GM12892 (cell line): ENCODE measurements at regions not wholly inside any gene's neighbourhood (a gene's known extent, or its start where the extent isn't known, plus 50 kb on each side); places are given as distances from the start of the nearest gene placed in this dataset.

ENCODE experiments used
- DNase-seq: peaks from one replicate; pipeline ENCODE4 v3.0.0; 2011; ENCODE audit not compliant: insufficient read length
- FAIRE-seq: peaks from 2 replicates; lab custom pipeline; 2011; peaks lifted over from hg19 to GRCh38; lab: Jason Lieb, UNC
- POLR2A ChIP-seq: IDR thresholded peaks from 2 replicates; pipeline ENCODE4 v1.6.1; 2011; ENCODE audit warnings: low read depth, low read length, control low read depth
- POLR2AphosphoS5 ChIP-seq: IDR thresholded peaks from 2 replicates; pipeline ENCODE4 v1.6.1; 2011; ENCODE audit warnings: low read depth, low read length, control low read depth
- TAF1 ChIP-seq: IDR thresholded peaks from 2 replicates; pipeline ENCODE4 v1.6.1; 2011; ENCODE audit warnings: low read depth, mild to moderate bottlenecking, control low read depth, low read length, borderline replicate concordance

GRCh38 chr15:95328559-95328958, 1001.9 kb upstream of the NR2F2 start:
- no peak for FAIRE-seq
- TF ChIP-seq POLR2AphosphoS5 (no peak), TAF1 (no peak), POLR2A (no peak)

GRCh38 chr15:95329362-95329761, 1001.1 kb upstream of the NR2F2 start:
- FAIRE-seq: no peak
- DNase-seq: no peak
- TF ChIP-seq POLR2A (no peak), POLR2AphosphoS5 (no peak), TAF1 (no peak)

More at GRCh38 chr15:95328559-95328958, 1001.9 kb upstream of the NR2F2 start:
- no peak for DNase-seq

- no peak for FAIRE-seq
- no peak for DNase-seq
- TF ChIP-seq POLR2AphosphoS5 (no peak), TAF1 (no peak), POLR2A (no peak)
Observed at GRCh38 chr15:95341686-95342085, 988.8 kb upstream of the NR2F2 start.

- no peak for DNase-seq
- no peak for FAIRE-seq
- TF ChIP-seq POLR2AphosphoS5 (no peak), POLR2A (no peak), TAF1 (no peak)
Observed at GRCh38 chr15:95345867-95346266, 984.6 kb upstream of the NR2F2 start.

GRCh38 chr15:95346721-95347475, 983.6 kb upstream of the NR2F2 start:
- DNase-seq: no peak
- FAIRE-seq: no peak
- TF ChIP-seq POLR2A (no peak), POLR2AphosphoS5 (no peak), TAF1 (no peak)

GRCh38 chr15:95347837-95348236, 982.7 kb upstream of the NR2F2 start:
- TF ChIP-seq POLR2AphosphoS5 (no peak), POLR2A (no peak), TAF1 (no peak)
- no peak for FAIRE-seq
- DNase-seq: no peak

- TF ChIP-seq POLR2A (no peak), TAF1 (no peak), POLR2AphosphoS5 (no peak)
- FAIRE-seq (no peak), DNase-seq (no peak)
Observed at GRCh38 chr15:95350908-95351307, 979.6 kb upstream of the NR2F2 start.

- FAIRE-seq (no peak), DNase-seq (no peak)
- no peak for TF ChIP-seq TAF1
- no peak for TF ChIP-seq POLR2AphosphoS5
- TF ChIP-seq POLR2A: no peak
Observed at GRCh38 chr15:95352631-95353187, 977.8 kb upstream of the NR2F2 start.

- TF ChIP-seq TAF1 (no peak), POLR2A (no peak), POLR2AphosphoS5 (no peak)
- DNase-seq (no peak), FAIRE-seq (no peak)
Observed at GRCh38 chr15:95353512-95353911, 977.0 kb upstream of the NR2F2 start.

GRCh38 chr15:95359966-95360365, 970.5 kb upstream of the NR2F2 start:
- DNase-seq (no peak), FAIRE-seq (no peak)
- no peak for TF ChIP-seq TAF1

- FAIRE-seq (no peak), DNase-seq (no peak)
- no peak for TF ChIP-seq TAF1
- no peak for TF ChIP-seq POLR2A
- no peak for TF ChIP-seq POLR2AphosphoS5
Observed at GRCh38 chr15:95362306-95362705, 968.2 kb upstream of the NR2F2 start.

GRCh38 chr15:95363646-95364045, 966.9 kb upstream of the NR2F2 start:
- TF ChIP-seq POLR2AphosphoS5: no peak
- TF ChIP-seq POLR2A: no peak
- no peak for TF ChIP-seq TAF1
- no peak for FAIRE-seq
- DNase-seq: no peak
